HUES6 (cell line): ENCODE measurements at regions not wholly inside any gene's neighbourhood (a gene's known extent, or its start where the extent isn't known, plus 50 kb on each side); places are given as distances from the start of the nearest gene placed in this dataset.
A peak's percentile ranks its signal among the peaks of the same experiment; 100 is the strongest.

Source experiments
- H3K27ac ChIP-seq: 2 replicates; pipeline ENCODE4 v1.7.0; 2013; ENCODE audit warnings: low read depth, mild to moderate bottlenecking, low read length, inconsistent platforms
- H3K27me3 ChIP-seq: 2 replicates; pipeline ENCODE4 v1.6.1; 2013; ENCODE audit warnings: low read length; ENCODE audit not compliant: control insufficient read depth, insufficient read depth
- H3K36me3 ChIP-seq: 2 replicates; pipeline ENCODE4 v1.6.1; 2013; ENCODE audit warnings: low read length; ENCODE audit not compliant: control insufficient read depth, insufficient read depth
- H3K4me1 ChIP-seq: 2 replicates; pipeline ENCODE4 v1.6.1; 2013; ENCODE audit warnings: low read length; ENCODE audit not compliant: control insufficient read depth, insufficient read depth
- H3K4me3 ChIP-seq: 2 replicates; pipeline ENCODE4 v1.5.1; 2013; ENCODE audit warnings: low read depth, low read length
- H3K9ac ChIP-seq: one replicate; pipeline ENCODE4 v1.6.1; 2013; ENCODE audit warnings: mild to moderate bottlenecking, low read length
- H3K9me3 ChIP-seq: 2 replicates; pipeline ENCODE4 v1.6.1; 2013; ENCODE audit warnings: low read depth, low read length; ENCODE audit not compliant: control insufficient read depth, insufficient read depth

DNA sequence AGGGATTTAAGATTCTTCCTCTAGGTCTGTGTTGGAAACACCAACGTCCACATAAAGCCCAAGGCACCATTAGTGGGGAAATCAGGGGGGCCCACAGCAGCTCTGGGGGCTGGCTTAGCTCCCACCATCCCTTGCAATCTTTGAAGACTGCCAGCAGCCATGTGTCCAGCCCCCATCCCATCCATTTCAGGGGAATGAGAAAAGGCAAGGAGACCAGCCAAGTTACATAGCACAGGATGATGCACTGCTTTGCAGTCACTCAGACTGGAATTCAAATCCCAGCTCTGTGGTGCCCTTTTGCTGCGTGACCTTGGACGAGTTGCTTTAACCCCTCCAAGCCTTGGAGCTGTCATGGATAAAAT is 108.9 kb upstream of the ZMIZ1 start:
- Histone ChIP-seq H3K4me3 (no peak overlapping the region), H3K4me1 (peaks cover 36% of the 10 kb centered on the region), H3K36me3 (no peaks in the 10 kb centered on the region), H3K27me3 (no peaks in the 10 kb centered on the region), H3K9ac (no peak overlapping the region), H3K9me3 (no peaks in the 10 kb centered on the region), H3K27ac (no peak overlapping the region)

DNA sequence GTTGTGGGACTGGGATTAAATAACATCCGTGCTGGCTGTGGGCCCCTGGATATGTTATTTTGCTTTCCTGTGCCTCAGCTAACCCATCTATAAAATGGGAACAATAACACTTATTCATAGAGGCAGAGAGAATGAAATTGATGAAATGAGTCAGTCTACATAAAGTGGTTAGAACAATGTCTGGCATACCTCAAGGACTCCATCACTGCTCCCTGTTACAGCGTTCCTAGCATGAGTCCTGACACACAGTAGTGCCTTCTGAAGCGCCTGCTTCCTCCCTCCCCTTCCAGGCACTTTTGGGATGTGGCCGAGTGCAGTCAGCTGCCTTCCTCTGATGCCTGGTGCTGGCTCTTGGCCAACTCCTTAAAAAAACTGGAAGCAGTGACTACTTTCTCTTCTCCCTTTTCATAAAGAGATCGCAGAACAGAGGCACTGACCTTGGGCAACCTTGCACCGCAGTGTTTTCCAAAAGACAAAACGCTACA is 108.4 kb upstream of the ZMIZ1 start:
- Histone ChIP-seq H3K9me3 (no peaks in the 10 kb centered on the region), H3K27me3 (no peaks in the 10 kb centered on the region), H3K4me1 (peaks cover 39% of the 10 kb centered on the region), H3K36me3 (no peaks in the 10 kb centered on the region), H3K4me3 (no peak overlapping the region), H3K27ac (no peak overlapping the region), H3K9ac (no peak overlapping the region)

DNA sequence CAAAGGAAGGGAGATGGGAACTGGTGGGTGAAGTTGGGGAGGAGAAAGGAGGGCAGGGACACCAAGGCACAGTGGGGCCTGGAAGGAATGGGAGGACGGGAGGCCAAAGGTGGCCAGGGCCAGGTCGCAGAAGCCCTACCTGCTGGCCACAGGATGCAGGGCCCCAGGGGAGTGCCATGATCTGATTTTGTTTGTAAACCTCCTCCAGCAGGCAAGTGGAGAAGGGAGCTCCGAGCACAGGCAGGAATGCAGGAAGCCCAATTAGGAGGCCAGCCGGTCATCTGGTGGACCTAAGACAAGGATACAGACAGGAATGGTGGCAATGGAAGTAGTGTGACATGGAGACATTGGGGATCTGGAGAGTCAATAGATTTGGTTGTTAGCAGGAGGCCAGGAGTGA is 107.0 kb upstream of the ZMIZ1 start:
- Histone ChIP-seq H3K36me3 (no peaks in the 10 kb centered on the region), H3K9me3 (no peaks in the 10 kb centered on the region), H3K4me1 (peaks cover 46% of the 10 kb centered on the region), H3K9ac (no peak overlapping the region), H3K27me3 (no peaks in the 10 kb centered on the region), H3K4me3 (no peak overlapping the region), H3K27ac (no peak overlapping the region)

DNA sequence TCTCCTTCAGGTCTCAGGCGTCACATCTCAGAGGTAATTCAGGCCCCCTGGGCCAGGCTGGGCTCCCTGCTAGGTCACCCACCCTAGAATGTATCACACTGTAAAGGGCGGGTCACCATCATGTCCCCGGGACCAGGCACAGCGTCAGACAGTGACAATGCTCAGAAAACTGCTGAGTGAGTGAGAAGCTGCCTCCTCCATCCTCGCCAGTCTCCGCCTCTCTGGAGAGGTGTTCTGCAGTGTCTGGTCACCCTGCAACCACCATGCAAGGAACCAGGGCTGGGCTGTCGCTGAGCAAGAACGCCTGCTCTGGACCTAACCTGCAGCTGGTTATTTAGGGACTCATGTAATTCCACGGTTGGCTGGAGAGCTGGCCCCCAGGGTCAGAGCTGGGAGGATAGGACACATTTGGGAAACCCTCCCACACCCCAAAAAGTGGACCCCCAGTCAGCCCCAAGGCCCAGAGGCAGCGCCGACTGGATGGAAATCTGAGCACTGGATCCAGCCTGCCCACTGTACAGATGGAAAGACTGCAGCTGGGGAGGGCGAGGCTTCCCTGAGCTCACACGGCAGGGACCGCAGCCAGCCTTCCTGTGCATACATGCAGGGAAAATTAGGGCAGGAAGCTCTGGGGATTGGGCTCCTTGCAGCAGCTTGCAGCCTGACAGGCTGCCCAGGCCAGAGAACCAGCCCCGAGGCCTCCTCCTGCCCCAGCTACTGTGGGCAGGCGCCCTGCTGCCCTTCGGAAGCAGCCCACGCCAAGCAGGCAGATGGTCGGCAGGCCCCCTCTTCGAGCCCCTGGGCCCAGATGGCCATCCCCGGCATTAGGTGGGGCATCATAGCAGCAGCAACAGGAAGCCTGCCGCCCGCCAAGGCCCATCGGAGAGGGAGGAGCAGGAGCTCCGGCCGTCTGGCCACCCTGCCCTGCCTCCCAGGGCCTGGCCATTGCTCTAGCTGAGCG is 105.4 kb upstream of the ZMIZ1 start:
- H3K27me3 ChIP-seq, result no peaks in the 10 kb centered on the region
- no peak overlapping the region for H3K9ac ChIP-seq
- no peak overlapping the region for H3K27ac ChIP-seq
- H3K4me1 ChIP-seq, result peaks cover 46% of the 10 kb centered on the region
- H3K36me3 ChIP-seq, result no peaks in the 10 kb centered on the region
- H3K9me3 ChIP-seq, result no peaks in the 10 kb centered on the region
- H3K4me3 ChIP-seq, result no peak overlapping the region

DNA sequence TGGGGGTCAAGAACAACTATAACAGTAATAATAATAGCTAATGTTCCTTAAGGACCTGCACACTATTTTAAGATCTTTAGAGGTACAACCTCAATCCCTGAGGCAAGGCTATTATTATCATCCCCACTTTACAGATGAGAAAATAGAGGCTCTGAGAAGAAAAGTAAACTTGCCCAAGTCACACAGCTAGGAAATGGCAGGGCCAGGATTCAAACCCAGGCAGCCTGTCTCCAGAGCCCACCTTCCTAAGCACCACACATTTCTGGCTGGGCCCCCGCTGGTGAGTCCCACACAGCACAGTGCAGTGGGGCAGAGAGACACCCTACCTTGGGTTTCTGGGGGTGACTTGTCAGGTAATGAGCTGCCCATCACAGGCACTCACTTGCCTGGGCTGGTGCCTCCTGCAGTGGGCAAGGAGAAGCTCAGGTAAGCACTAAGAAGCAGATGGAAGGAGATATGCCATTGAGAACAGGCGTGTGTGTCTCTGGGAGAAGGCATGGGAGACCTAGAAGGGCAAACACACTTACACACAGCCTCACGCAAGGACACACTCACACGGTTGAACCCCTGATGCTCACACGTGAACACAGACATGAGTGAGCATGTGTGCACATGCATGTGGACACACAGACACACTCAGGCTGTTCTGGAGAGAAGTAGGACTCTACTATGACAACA is 104.4 kb upstream of the ZMIZ1 start:
- Histone ChIP-seq H3K4me1 (peaks cover 46% of the 10 kb centered on the region), H3K4me3 (no peak overlapping the region), H3K36me3 (no peaks in the 10 kb centered on the region), H3K9me3 (no peaks in the 10 kb centered on the region), H3K9ac (peak overlapping the region; percentile 38), H3K27ac (no peak overlapping the region), H3K27me3 (no peaks in the 10 kb centered on the region)

DNA sequence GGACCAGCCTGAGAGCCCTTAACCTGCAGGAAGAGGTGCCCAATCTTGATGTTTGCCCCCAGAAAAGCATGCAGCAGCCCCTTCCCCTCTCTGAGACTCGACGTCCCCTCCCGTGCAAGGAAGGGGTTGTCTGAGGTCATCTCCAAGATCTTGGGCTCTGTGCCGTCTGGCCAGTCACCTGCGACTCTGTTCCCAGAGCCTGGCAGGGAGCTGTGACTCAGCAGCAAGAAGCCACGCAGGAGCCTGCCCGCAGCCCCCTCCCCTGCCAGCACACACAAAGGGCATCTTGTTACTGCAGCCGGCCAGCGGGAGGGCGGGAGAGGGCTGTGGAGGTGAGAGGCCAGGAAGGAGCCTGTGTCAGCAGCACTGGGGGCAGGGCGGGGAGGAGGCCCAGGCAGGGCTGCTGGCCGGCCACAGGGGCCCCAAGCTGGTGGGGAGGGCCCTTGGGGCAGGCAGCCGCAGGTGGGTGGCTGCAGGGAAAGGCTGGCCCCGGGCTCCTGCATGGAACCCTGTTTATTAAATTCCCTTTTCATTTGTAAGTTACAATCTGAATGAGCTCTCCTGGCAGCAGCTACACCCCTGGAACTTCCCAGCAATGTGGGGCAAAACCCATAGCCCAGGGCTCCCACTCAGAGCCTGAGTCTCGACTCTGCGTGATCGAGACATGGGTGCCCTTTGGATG is 103.7 kb upstream of the ZMIZ1 start:
- Histone ChIP-seq H3K27ac (no peak overlapping the region), H3K9me3 (no peaks in the 10 kb centered on the region), H3K9ac (peak overlapping the region; percentile 50), H3K27me3 (no peaks in the 10 kb centered on the region), H3K36me3 (no peaks in the 10 kb centered on the region), H3K4me1 (peaks cover 51% of the 10 kb centered on the region), H3K4me3 (no peak overlapping the region)

DNA sequence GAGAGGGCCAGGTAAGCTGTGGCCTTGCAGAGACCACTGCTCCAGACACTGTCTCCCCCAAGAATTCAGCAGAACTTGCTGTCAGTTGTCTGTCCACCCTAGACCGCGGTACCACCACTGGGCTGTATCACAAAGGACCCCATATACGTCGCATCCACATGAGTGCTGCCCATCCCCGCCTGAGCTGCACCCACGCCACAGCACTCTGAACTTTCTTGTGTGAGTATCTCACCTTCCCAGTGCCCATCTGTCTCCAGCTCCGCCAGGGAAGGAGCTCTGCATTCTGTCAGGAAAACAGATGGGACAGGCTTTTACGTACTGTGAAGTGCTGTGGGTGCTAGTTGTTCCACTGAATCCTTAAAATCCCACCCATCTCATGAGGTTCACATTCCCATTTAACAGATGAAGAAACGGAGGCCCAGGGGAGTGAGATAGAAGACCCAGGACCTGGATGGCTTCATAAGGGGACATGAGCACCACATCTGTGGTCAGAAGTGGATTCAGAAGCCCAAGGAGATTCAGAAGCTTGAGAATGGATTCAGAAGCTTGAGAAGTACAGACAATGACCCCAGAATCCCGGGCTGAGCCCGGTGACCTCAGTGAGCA is 102.5 kb upstream of the ZMIZ1 start:
- Histone ChIP-seq H3K36me3 (no peaks in the 10 kb centered on the region), H3K27me3 (no peaks in the 10 kb centered on the region), H3K27ac (no peak overlapping the region), H3K9me3 (no peaks in the 10 kb centered on the region), H3K9ac (no peak overlapping the region), H3K4me3 (no peak overlapping the region), H3K4me1 (peaks cover 49% of the 10 kb centered on the region)

DNA sequence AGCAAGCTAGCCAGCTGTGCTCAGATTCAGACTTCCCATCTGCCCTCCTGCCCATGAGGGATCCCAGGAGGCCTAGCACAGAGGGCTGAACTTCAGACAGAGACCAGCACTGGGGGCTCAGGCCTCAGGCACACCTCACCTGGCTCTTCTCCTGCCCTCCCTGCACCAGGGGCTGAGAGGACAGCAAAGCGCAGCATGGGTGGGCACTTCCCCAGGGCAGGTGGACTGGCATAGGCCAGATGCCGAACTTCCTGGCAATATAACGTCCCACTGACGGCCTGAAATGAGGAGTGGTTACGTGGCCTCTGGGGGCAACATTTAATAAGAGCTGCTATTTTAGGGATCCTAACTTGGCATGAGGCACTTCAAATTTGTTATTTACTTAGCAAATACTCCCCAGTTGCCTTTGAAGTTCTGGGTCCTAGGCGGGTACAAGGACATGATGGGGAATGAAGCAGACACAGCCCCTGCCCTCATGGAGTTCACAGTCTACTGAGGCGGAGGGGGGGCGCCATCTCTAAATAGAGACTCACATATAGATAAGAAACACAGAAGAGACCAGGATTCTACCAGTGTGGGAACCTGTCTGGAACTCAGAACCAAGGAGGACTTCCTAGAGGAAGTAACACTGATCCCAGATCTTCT is 101.8 kb upstream of the ZMIZ1 start:
- Histone ChIP-seq H3K36me3 (no peaks in the 10 kb centered on the region), H3K9me3 (no peaks in the 10 kb centered on the region), H3K4me3 (no peak overlapping the region), H3K9ac (no peak overlapping the region), H3K27me3 (no peaks in the 10 kb centered on the region), H3K27ac (no peak overlapping the region), H3K4me1 (peaks cover 44% of the 10 kb centered on the region)

DNA sequence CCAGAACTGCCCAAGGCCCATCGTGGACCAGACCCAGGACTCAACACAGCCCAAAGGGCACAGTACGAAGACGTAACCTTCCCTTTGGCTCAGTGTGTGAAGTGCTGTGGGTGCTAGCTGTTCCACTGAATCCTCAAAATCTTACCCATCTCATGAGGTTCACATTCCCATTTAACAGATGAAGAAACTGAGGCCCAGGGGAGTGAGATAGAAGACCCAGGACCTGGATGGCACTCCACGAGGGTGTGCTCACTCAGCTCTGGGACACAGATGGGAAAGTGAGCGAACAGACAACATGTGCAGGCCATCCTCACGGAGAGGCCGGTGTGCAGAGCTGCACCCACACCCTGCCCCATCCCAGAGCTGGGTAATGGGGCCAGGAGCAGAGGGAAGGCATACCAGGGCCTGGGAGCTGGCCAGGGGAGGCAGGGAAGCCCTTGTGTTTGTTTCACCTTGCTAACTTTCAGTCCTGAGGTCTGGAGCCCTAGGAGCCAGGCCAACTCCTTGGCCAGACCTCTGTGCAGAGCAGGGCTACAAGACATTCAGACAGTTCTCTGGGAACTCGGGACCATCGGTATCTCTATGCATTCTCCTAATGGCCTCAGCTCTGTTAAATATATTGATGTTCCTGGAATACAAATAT is 100.3 kb upstream of the ZMIZ1 start:
- Histone ChIP-seq H3K27ac (no peak overlapping the region), H3K36me3 (no peaks in the 10 kb centered on the region), H3K9me3 (no peaks in the 10 kb centered on the region), H3K9ac (no peak overlapping the region), H3K4me1 (peaks cover 45% of the 10 kb centered on the region), H3K4me3 (no peak overlapping the region), H3K27me3 (no peaks in the 10 kb centered on the region)

DNA sequence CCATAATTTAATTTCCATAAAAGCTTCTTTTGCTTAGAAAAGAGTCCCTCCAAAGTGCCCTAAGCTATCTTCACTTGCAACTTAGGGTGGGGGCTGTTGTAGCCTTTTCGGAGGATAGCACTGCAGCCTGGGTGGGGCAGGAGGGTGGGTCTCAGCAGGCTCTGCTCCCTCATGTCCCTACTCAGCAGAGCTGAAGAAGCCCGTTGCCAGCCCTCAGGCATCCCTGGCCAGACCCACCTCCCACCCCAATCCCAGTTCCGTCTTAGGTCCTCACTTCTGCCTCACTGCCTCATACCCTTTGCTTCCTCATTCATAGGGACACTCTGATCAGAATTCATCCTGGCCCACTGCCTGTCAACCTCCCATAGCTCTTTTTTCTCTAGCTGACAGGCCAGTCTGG is 99.8 kb upstream of the ZMIZ1 start:
- Histone ChIP-seq H3K4me1 (peaks cover 40% of the 10 kb centered on the region), H3K9me3 (no peaks in the 10 kb centered on the region), H3K9ac (no peak overlapping the region), H3K36me3 (no peaks in the 10 kb centered on the region), H3K27me3 (no peaks in the 10 kb centered on the region), H3K27ac (no peak overlapping the region), H3K4me3 (no peak overlapping the region)
